Endothelial cell of umbilical vein (primary cell): ENCODE measurements at regions not wholly inside any gene's neighbourhood (a gene's known extent, or its start where the extent isn't known, plus 50 kb on each side); places are given as distances from the start of the nearest gene placed in this dataset.

Experiments used
- FOS ChIP-seq: IDR thresholded peaks from 2 replicates; pipeline ENCODE4 v1.6.1; 2011; ENCODE audit warnings: mild to moderate bottlenecking, low read length, moderate library complexity, borderline replicate concordance; ENCODE audit not compliant: insufficient read depth
- JUN ChIP-seq: IDR thresholded peaks from 2 replicates; pipeline ENCODE4 v1.6.1; 2011; ENCODE audit warnings: borderline replicate concordance, low read depth; ENCODE audit not compliant: insufficient read length, insufficient read depth
- MYC ChIP-seq: IDR thresholded peaks from one replicate; pipeline ENCODE4 v1.6.1; 2011; ENCODE audit warnings: mild to moderate bottlenecking, low read depth, low read length
- POLR2A ChIP-seq: IDR thresholded peaks from 2 replicates; pipeline ENCODE4 v1.6.1; 2012; ENCODE audit warnings: low read depth, mild to moderate bottlenecking, control low read depth, low read length
- TF ChIP-seq, protein P1 (sequence below), 2 donors: IDR thresholded peaks; 1 replicate in 1 of 2; 2 replicates in 1 of 2; pipeline ENCODE4 v1.5.1; 2011; ENCODE audit warnings: low read length in 2 of 2, mild to moderate bottlenecking in 2 of 2, moderate library complexity in 2 of 2, control low read depth in 1 of 2, inconsistent platforms in 1 of 2, low read depth in 1 of 2; ENCODE audit not compliant: insufficient read depth in 1 of 2; ENCODE audit errors: extremely low read depth in 1 of 2
- TF ChIP-seq, protein P2 (sequence below): IDR thresholded peaks from 2 replicates; pipeline ENCODE4 v1.6.1; 2011; ENCODE audit not compliant: insufficient read depth, insufficient read length

DNA sequence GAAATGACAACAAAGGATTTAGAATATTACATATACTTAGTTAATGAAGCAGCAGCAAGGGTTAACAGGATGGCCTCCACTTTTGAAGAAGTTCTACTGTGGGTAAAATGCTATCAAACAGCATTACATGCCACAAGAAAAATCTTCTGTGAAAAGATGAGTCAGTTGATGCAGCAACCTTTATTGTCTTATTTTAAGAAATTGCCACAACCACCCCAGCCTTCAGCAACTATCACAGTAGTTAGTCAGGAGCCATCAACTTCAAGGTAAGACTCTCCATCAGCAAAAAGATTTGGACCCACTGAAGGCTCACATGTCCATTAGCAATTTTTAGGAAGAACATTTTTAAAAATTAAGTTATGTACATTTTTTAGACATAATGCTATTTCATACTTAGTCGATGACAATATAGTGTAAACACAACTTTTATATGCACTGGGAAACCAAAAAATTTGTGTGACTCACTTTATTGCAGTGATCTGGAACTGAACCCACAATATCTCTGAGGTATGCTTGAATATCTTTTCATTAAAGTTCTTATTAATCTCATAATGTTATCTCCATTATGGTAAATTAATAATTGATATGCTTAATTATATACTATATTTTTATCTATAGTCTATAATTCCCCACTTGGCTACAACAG lies 81.2 kb downstream of the SPCS3 start:
- TF ChIP-seq, protein P1, sequence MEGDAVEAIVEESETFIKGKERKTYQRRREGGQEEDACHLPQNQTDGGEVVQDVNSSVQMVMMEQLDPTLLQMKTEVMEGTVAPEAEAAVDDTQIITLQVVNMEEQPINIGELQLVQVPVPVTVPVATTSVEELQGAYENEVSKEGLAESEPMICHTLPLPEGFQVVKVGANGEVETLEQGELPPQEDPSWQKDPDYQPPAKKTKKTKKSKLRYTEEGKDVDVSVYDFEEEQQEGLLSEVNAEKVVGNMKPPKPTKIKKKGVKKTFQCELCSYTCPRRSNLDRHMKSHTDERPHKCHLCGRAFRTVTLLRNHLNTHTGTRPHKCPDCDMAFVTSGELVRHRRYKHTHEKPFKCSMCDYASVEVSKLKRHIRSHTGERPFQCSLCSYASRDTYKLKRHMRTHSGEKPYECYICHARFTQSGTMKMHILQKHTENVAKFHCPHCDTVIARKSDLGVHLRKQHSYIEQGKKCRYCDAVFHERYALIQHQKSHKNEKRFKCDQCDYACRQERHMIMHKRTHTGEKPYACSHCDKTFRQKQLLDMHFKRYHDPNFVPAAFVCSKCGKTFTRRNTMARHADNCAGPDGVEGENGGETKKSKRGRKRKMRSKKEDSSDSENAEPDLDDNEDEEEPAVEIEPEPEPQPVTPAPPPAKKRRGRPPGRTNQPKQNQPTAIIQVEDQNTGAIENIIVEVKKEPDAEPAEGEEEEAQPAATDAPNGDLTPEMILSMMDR (IDR thresholded peaks at IDR 0.05; ENCODE audit: extremely low read depth in 1 of 2, insufficient read depth in 1 of 2, low read depth in 1 of 2, low read length in 2 of 2): no peak
- TF ChIP-seq POLR2A (no peak), JUN (no peak), FOS (no peak), MYC (no peak)
- TF ChIP-seq, protein P2, sequence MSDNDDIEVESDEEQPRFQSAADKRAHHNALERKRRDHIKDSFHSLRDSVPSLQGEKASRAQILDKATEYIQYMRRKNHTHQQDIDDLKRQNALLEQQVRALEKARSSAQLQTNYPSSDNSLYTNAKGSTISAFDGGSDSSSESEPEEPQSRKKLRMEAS: no peak
